Neural cell (in vitro differentiated cells): ENCODE measurements at regions not wholly inside any gene's neighbourhood (a gene's known extent, or its start where the extent isn't known, plus 50 kb on each side); places are given as distances from the start of the nearest gene placed in this dataset.

Experiments used
- H2AFZ ChIP-seq: fragments of 200-600, 300-800 bp; sonication (generic), shearing (Covaris generic); 2 replicates; pipeline ENCODE4 v1.6.0; 2014; ENCODE audit warnings: low read depth, mild to moderate bottlenecking, antibody characterized with exemption, low read length, moderate library complexity
- H3F3A ChIP-seq: fragments of 200-600 bp; shearing (Covaris generic); 2 replicates; pipeline ENCODE4 v1.6.1; 2016; ENCODE audit warnings: mild to moderate bottlenecking, moderate library complexity, mixed read lengths, antibody characterized with exemption, low read length; ENCODE audit not compliant: insufficient read depth, poor library complexity, severe bottlenecking
- H3K27ac ChIP-seq: fragments of 200-600, 300-800 bp; sonication (generic), shearing (Covaris generic); 2 replicates; pipeline ENCODE4 v1.5.1; 2014; ENCODE audit warnings: mild to moderate bottlenecking, low read length, moderate library complexity
- H3K27me3 ChIP-seq: fragments of 300-800, 200-600 bp; sonication (generic), shearing (Covaris generic); 2 replicates; pipeline ENCODE4 v1.6.0; 2014; ENCODE audit warnings: mild to moderate bottlenecking, low read depth, low read length, moderate library complexity; ENCODE audit not compliant: insufficient read depth
- H3K36me3 ChIP-seq: fragments of 300-800, 200-600 bp; sonication (generic), shearing (Covaris generic); 2 replicates; pipeline ENCODE4 v1.5.1; 2014; ENCODE audit warnings: mild to moderate bottlenecking, antibody characterized with exemption, low read length, moderate library complexity; ENCODE audit not compliant: insufficient read depth
- H3K4me2 ChIP-seq: fragments of 300-800, 200-600 bp; sonication (generic), shearing (Covaris generic); 2 replicates; pipeline ENCODE4 v1.6.0; 2014; ENCODE audit warnings: mild to moderate bottlenecking, low read length
- H3K4me3 ChIP-seq: fragments of 300-800, 200-600 bp; sonication (generic), shearing (Covaris generic); 2 replicates; pipeline ENCODE4 v1.5.1; 2014; ENCODE audit warnings: mild to moderate bottlenecking, low read length, moderate library complexity
- H3K79me2 ChIP-seq: fragments of 200-600 bp; shearing (Covaris generic); replicated peaks from 2 replicates; pipeline ENCODE4 v1.6.0; 2014; ENCODE audit warnings: mild to moderate bottlenecking, low read length, moderate library complexity; ENCODE audit not compliant: insufficient read depth
- H3K9ac ChIP-seq: fragments of 300-800, 200-600 bp; sonication (generic), shearing (Covaris generic); 2 replicates; pipeline ENCODE4 v1.6.1; 2016; ENCODE audit warnings: mild to moderate bottlenecking, low read length, mixed read lengths
- H3K9me2 ChIP-seq: fragments of 200-600 bp; shearing (Covaris generic); 2 replicates; pipeline ENCODE4 v1.6.1; 2016; ENCODE audit warnings: mild to moderate bottlenecking, low read length, mixed read lengths; ENCODE audit not compliant: insufficient read depth
- H3K9me3 ChIP-seq: fragments of 200-600, 300-800 bp; sonication (generic), shearing (Covaris generic); 2 replicates; pipeline ENCODE4 v1.6.1; 2016; ENCODE audit warnings: mild to moderate bottlenecking, mixed run types, low read length, moderate library complexity, mixed read lengths
- H4K20me1 ChIP-seq: fragments of 200-600 bp; shearing (Covaris generic); 2 replicates; pipeline ENCODE4 v1.6.1; 2016; ENCODE audit warnings: mild to moderate bottlenecking, mixed run types; ENCODE audit not compliant: insufficient read depth
- CTCF ChIP-seq: fragments of 450-650 bp; IDR thresholded peaks from 2 replicates; pipeline ENCODE4 v1.5.1; 2014; ENCODE audit warnings: antibody characterized with exemption, mild to moderate bottlenecking, moderate library complexity; ENCODE audit not compliant: poor library complexity, severe bottlenecking
- EP300 ChIP-seq: fragments of 450-650 bp; conservative IDR thresholded peaks from 2 replicates; pipeline ENCODE4 v1.6.1; 2014; ENCODE audit warnings: antibody characterized with exemption, mild to moderate bottlenecking, moderate library complexity; ENCODE audit not compliant: poor library complexity, severe bottlenecking
- EZH2 ChIP-seq: fragments of 200-600, 300-800 bp; shearing (Covaris generic), sonication (generic); IDR thresholded peaks from 2 replicates; pipeline ENCODE4 v1.6.1; 2014; ENCODE audit warnings: antibody characterized with exemption, low read length, borderline replicate concordance, mild to moderate bottlenecking; ENCODE audit not compliant: insufficient read depth, poor library complexity, severe bottlenecking
- MXI1 ChIP-seq: fragments of 450-650 bp; conservative IDR thresholded peaks from 2 replicates; pipeline ENCODE4 v1.6.1; 2014; ENCODE audit warnings: antibody characterized with exemption, mild to moderate bottlenecking; ENCODE audit not compliant: poor library complexity, severe bottlenecking
- POLR2AphosphoS5 ChIP-seq: IDR thresholded peaks from 2 replicates; pipeline ENCODE4 v1.6.1; 2012
- RAD21 ChIP-seq: fragments of 450-650 bp; conservative IDR thresholded peaks from 2 replicates; pipeline ENCODE4 v1.6.1; 2014; ENCODE audit warnings: antibody characterized with exemption, mild to moderate bottlenecking, moderate library complexity
- REST ChIP-seq: IDR thresholded peaks from 2 replicates; pipeline ENCODE4 v1.6.1; 2012; ENCODE audit warnings: borderline replicate concordance
- SMC3 ChIP-seq: fragments of 450-650 bp; conservative IDR thresholded peaks from 2 replicates; pipeline ENCODE4 v1.6.1; 2014; ENCODE audit warnings: antibody characterized with exemption, mild to moderate bottlenecking, moderate library complexity; ENCODE audit not compliant: poor library complexity
- TAF1 ChIP-seq: IDR thresholded peaks from 2 replicates; pipeline ENCODE4 v1.6.1; 2012; ENCODE audit warnings: low read depth

DNA sequence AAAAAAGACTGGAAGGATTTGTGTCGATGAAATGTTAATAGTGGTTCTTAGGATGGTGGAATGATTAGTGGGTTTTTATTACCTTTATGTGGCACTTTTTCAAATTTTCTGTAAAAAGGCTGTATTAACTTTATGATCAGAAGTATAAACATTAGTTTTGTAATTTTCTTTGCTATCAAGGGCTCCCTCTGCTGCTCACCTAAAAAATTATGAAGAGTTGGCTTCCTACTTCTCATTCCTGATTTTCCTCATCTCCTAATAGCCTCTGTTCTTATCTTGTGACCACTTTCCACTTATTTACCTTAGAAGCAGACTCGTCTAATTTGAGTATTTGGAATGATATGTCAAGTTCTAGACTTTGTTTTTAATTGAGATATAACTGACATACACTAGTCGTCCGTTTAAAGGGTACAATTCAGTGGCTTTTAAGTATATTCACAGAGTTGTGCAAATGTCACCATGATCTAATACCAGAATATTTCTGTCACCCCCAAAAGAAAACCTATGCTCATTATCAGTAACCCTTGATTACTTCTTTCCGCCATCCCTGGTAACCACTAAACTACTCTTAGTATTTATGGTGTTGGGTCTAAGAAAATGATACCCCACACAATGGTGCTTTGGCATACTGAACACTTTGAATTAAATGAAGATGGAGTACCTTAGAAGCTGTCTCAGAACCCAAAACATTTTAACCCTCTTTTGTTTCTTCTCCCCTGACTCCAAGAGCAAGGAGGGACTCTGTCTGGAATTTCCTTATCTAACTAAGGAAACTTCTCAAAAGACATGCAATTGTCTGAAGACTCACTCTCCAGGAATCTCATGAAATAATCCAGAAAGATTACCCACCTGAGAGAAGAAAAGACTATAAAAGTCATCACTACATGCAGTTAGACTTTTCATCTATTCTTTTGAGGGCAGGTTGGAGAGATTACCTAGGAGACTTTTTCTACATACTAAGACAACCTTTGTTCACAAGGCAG, 311.3 kb downstream of the DLEU7 start:
- peaks cover 5% of the 10 kb centered on the region for H3K9me3 ChIP-seq
- H3K4me2 ChIP-seq, result no peak overlapping the region
- H3K27ac ChIP-seq, result no peak overlapping the region
- no peaks in the 10 kb centered on the region for H4K20me1 ChIP-seq
- H3K9me2 ChIP-seq, result no peaks in the 10 kb centered on the region
- no peaks in the 10 kb centered on the region for H3F3A ChIP-seq
- H3K79me2 ChIP-seq, result no peaks in the 10 kb centered on the region
- TF ChIP-seq EZH2, result no peak
- no peak for TF ChIP-seq EP300
- peak; percentile 49 for TF ChIP-seq SMC3
- no peak for TF ChIP-seq MXI1
- no peak for TF ChIP-seq REST
- no peak for TF ChIP-seq TAF1
- peak; percentile 43 for TF ChIP-seq CTCF
- no peak for TF ChIP-seq POLR2AphosphoS5
- TF ChIP-seq RAD21, result peak; percentile 48
- H3K9ac ChIP-seq, result no peak overlapping the region
- H3K4me3 ChIP-seq, result no peak overlapping the region
- no peaks in the 10 kb centered on the region for H3K27me3 ChIP-seq
- no peaks in the 10 kb centered on the region for H3K36me3 ChIP-seq
- H2AFZ ChIP-seq, result no peak overlapping the region

GRCh38 chr13:50535050-50535449, 308.4 kb downstream of the DLEU7 start:
- no peak overlapping the region for H3K27ac ChIP-seq
- no peaks in the 10 kb centered on the region for H3K36me3 ChIP-seq
- H3K27me3 ChIP-seq, result no peaks in the 10 kb centered on the region
- H3K9me3 ChIP-seq, result peaks cover 5% of the 10 kb centered on the region
- no peaks in the 10 kb centered on the region for H3K9me2 ChIP-seq
- no peak overlapping the region for H3K9ac ChIP-seq
- no peak for TF ChIP-seq TAF1
- no peak for TF ChIP-seq EP300
- TF ChIP-seq POLR2AphosphoS5, result no peak
- TF ChIP-seq SMC3, result no peak
- no peak for TF ChIP-seq CTCF
- no peak for TF ChIP-seq RAD21
- TF ChIP-seq REST, result no peak
- no peak for TF ChIP-seq MXI1
- TF ChIP-seq EZH2, result no peak
- no peak overlapping the region for H3K4me3 ChIP-seq
- no peak overlapping the region for H2AFZ ChIP-seq
- H4K20me1 ChIP-seq, result no peaks in the 10 kb centered on the region
- no peaks in the 10 kb centered on the region for H3F3A ChIP-seq
- no peak overlapping the region for H3K4me2 ChIP-seq
- no peaks in the 10 kb centered on the region for H3K79me2 ChIP-seq
